ENCODE measurements at regions not wholly inside any gene's neighbourhood (a gene's known extent, or its start where the extent isn't known, plus 50 kb on each side); places are given as distances from the start of the nearest gene placed in this dataset.
A peak's percentile ranks its signal among the peaks of the same experiment; 100 is the strongest.

- no TSS peak for BruUV-seq (replicated peaks)
- Histone ChIP-seq H3K4me3 (replicated peaks in 1 of 2; ENCODE audit: low read depth in 1 of 2, low read length in 2 of 2) (no peak overlapping the region), H3K4me2 (ENCODE audit: low read length) (no peak overlapping the region), H3K9me2 (ENCODE audit: insufficient read depth) (no peaks in the 10 kb centered on the region), H3K9ac (ENCODE audit: low read length) (no peak overlapping the region), H2AFZ (ENCODE audit: low read depth, low read length, poor library complexity, severe bottlenecking) (no peak overlapping the region), H4K20me1 (ENCODE audit: insufficient read depth) (no peaks in the 10 kb centered on the region), H3K79me2 (ENCODE audit: insufficient read depth, low read length) (no peaks in the 10 kb centered on the region), H3K27ac (ENCODE audit: low read depth, low read length) (no peak overlapping the region), H3K9me3 (ENCODE audit: control insufficient read depth in 1 of 2, insufficient read depth in 1 of 2, low read depth in 1 of 2, low read length in 2 of 2) (no peaks in the 10 kb centered on the region), H3K36me3 (ENCODE audit: control insufficient read depth in 1 of 2, insufficient read depth in 2 of 2, low read length in 2 of 2) (no peaks in the 10 kb centered on the region), H3K4me1 (ENCODE audit: control insufficient read depth in 1 of 2, insufficient read depth in 2 of 2, low read length in 2 of 2) (no peaks in the 10 kb centered on the region), H3K27me3 (ENCODE audit: insufficient read depth, low read length) (no peaks in the 10 kb centered on the region)
- DNase-seq (ENCODE audit: low read depth, low spot score) (peak; percentile 12), ATAC-seq (no peak)
- RAD21 ChIA-PET (ENCODE audit: low non-redundant PET in 1 of 2, low total read pairs in 2 of 2, uncharacterized antibody in 2 of 2, unreplicated experiment in 2 of 2), result no interaction called here
- CTCF ChIA-PET, result interaction anchor here (0.6 to 2.4 kb wide), 11 partner anchors 11 to 786 kb away, joined by 3 to 37 read pairs (median 4); no protein-coding TSS in a partner anchor
- TF ChIP-seq EZH2 (IDR thresholded peaks at IDR 0.05) (no peak), ATF3 (IDR thresholded peaks at IDR 0.05) (no peak), EGR1 (IDR thresholded peaks at IDR 0.05; ENCODE audit: low read depth) (no peak), CTCF (IDR thresholded peaks at IDR 0.05 in 2 of 3, conservative IDR thresholded peaks at IDR 0.05 in 1 of 3; ENCODE audit: borderline replicate concordance in 1 of 3, insufficient read depth in 1 of 3, low read depth in 2 of 3, low read length in 2 of 3) (peak; percentile 18 to 76 (median 61); a peak in 4 of 6 replicates), RAD21 (IDR thresholded peaks at IDR 0.05; ENCODE audit: low read depth) (peak; percentile 27; the same call in 1 of the 2 replicates), ZFX (IDR thresholded peaks at IDR 0.05) (no peak), SIN3A (IDR thresholded peaks at IDR 0.05; ENCODE audit: low read depth) (no peak), ZNF274 (IDR thresholded peaks at IDR 0.05; ENCODE audit: low read depth, low read length) (no peak), CEBPB (IDR thresholded peaks at IDR 0.05; ENCODE audit: low read depth) (no peak), CBX3 (IDR thresholded peaks at IDR 0.05; ENCODE audit: low read depth) (no peak), SRF (IDR thresholded peaks at IDR 0.05; ENCODE audit: low read depth) (no peak)
- POLR2A ChIA-PET, result no interaction called here
- intact Hi-C loops (cut with micrococcal nuclease), result loop anchor here (10.0 kb wide), 1 partner anchor 186 kb away; no protein-coding TSS in a partner anchor
Measured at GRCh38 chr11:30128269-30128932, 102.4 kb upstream of the FSHB start.

Measured in HCT116 (cell line).